ENCODE measurements at regions not wholly inside any gene's neighbourhood (a gene's known extent, or its start where the extent isn't known, plus 50 kb on each side); places are given as distances from the start of the nearest gene placed in this dataset.

GRCh38 chr11:122195790-122196189 lies 79.8 kb upstream of the BLID start:
- TF ChIP-seq CTCF (IDR thresholded peaks at IDR 0.05; ENCODE audit: low read depth, low read length, missing input control) (no peak), ATF3 (IDR thresholded peaks at IDR 0.05) (no peak), REST (IDR thresholded peaks at IDR 0.05) (no peak), EGR1 (IDR thresholded peaks at IDR 0.05; ENCODE audit: low read depth in 2 of 2) (no peak), MAX (IDR thresholded peaks at IDR 0.05) (no peak), GABPA (IDR thresholded peaks at IDR 0.05 in 1 of 2, conservative IDR thresholded peaks at IDR 0.05 in 1 of 2) (no peak), FOXA1 (IDR thresholded peaks at IDR 0.05) (no peak), ZBTB33 (IDR thresholded peaks at IDR 0.05) (no peak), JUND (IDR thresholded peaks at IDR 0.05) (no peak), YY1 (IDR thresholded peaks at IDR 0.05) (no peak), TAF1 (conservative IDR thresholded peaks at IDR 0.05) (no peak), RAD21 (IDR thresholded peaks at IDR 0.05) (no peak)
